ENCODE measurements at regions not wholly inside any gene's neighbourhood (a gene's known extent, or its start where the extent isn't known, plus 50 kb on each side); places are given as distances from the start of the nearest gene placed in this dataset.
A peak's percentile ranks its signal among the peaks of the same experiment; 100 is the strongest.
"Not testable (repeated sequence)": the region's sequence is repeated elsewhere in the genome, so short reads cannot be mapped to it uniquely, and the experiment has no call there.

GRCh38 chr15:60179786-60180391 lies 175.8 kb downstream of the FOXB1 start:
- DNase-seq, result peak; percentile 65
- H3K4me3 ChIP-seq (ENCODE audit: low read depth, low read length), result no peak overlapping the region
- in situ Hi-C loops (cut with HindIII; ENCODE audit: low pct_ligation_motif_present, low sequenced_read_pairs), result no loop called here

GRCh38 chr15:60181957-60182356 lies 177.8 kb downstream of the FOXB1 start:
- H3K27ac ChIP-seq; H3K4me3 ChIP-seq (ENCODE audit: low read depth, low read length); H3K27me3 ChIP-seq (replicated peaks); H3K36me3 ChIP-seq (replicated peaks); in situ Hi-C loops (cut with HindIII; ENCODE audit: low pct_ligation_motif_present, low sequenced_read_pairs); DNase-seq: not testable (repeated sequence)

More at GRCh38 chr15:60179786-60180391, 175.8 kb downstream of the FOXB1 start:
- Histone ChIP-seq H3K27me3 (replicated peaks) (peaks cover 2% of the 10 kb centered on the region), H3K27ac (no peak overlapping the region), H3K36me3 (replicated peaks) (no peaks in the 10 kb centered on the region)
- TF ChIP-seq CTCF (IDR thresholded peaks at IDR 0.05; ENCODE audit: low read depth, low read length, missing control alignments), result peak; percentile 73

GRCh38 chr15:60183366-60183765 lies 179.3 kb downstream of the FOXB1 start:
- peaks cover 2% of the 10 kb centered on the region for H3K27me3 ChIP-seq (replicated peaks)
- H3K4me3 ChIP-seq (ENCODE audit: low read depth, low read length), result no peak overlapping the region
- no peak for DNase-seq
- TF ChIP-seq CTCF (IDR thresholded peaks at IDR 0.05; ENCODE audit: low read depth, low read length, missing control alignments), result no peak
- H3K27ac ChIP-seq, result no peak overlapping the region
- in situ Hi-C loops (cut with HindIII; ENCODE audit: low pct_ligation_motif_present, low sequenced_read_pairs), result no loop called here
- no peaks in the 10 kb centered on the region for H3K36me3 ChIP-seq (replicated peaks)

- TF ChIP-seq CTCF (IDR thresholded peaks at IDR 0.05; ENCODE audit: low read depth, low read length, missing control alignments), result no peak
- Histone ChIP-seq H3K27ac (no peak overlapping the region), H3K4me3 (ENCODE audit: low read depth, low read length) (no peak overlapping the region), H3K27me3 (replicated peaks) (peaks cover 2% of the 10 kb centered on the region), H3K36me3 (replicated peaks) (no peaks in the 10 kb centered on the region)
- in situ Hi-C loops (cut with HindIII; ENCODE audit: low pct_ligation_motif_present, low sequenced_read_pairs), result no loop called here
- no peak for DNase-seq
These were observed 180.5 kb downstream of the FOXB1 start for GRCh38 chr15:60184579-60184978.

GRCh38 chr15:60191016-60191415 lies 186.9 kb downstream of the FOXB1 start:
- no peak overlapping the region for H3K4me3 ChIP-seq (ENCODE audit: low read depth, low read length)
- in situ Hi-C loops (cut with HindIII; ENCODE audit: low pct_ligation_motif_present, low sequenced_read_pairs), result no loop called here
- no peak overlapping the region for H3K27ac ChIP-seq
- DNase-seq, result no peak
- H3K27me3 ChIP-seq (replicated peaks), result no peaks in the 10 kb centered on the region
- H3K36me3 ChIP-seq (replicated peaks), result no peaks in the 10 kb centered on the region
- no peak for TF ChIP-seq CTCF (IDR thresholded peaks at IDR 0.05; ENCODE audit: low read depth, low read length, missing control alignments)

- no peaks in the 10 kb centered on the region for H3K27me3 ChIP-seq (replicated peaks)
These were observed 187.7 kb downstream of the FOXB1 start for GRCh38 chr15:60191821-60192220.

More at GRCh38 chr15:60191821-60192220, 187.7 kb downstream of the FOXB1 start:
- no peak for TF ChIP-seq CTCF (IDR thresholded peaks at IDR 0.05; ENCODE audit: low read depth, low read length, missing control alignments)
- Histone ChIP-seq H3K36me3 (replicated peaks) (no peaks in the 10 kb centered on the region), H3K4me3 (ENCODE audit: low read depth, low read length) (no peak overlapping the region), H3K27ac (no peak overlapping the region)
- DNase-seq, result no peak
- in situ Hi-C loops (cut with HindIII; ENCODE audit: low pct_ligation_motif_present, low sequenced_read_pairs), result no loop called here
